ENCODE measurements at regions not wholly inside any gene's neighbourhood (a gene's known extent, or its start where the extent isn't known, plus 50 kb on each side); places are given as distances from the start of the nearest gene placed in this dataset.
"Not testable (repeated sequence)": the region's sequence is repeated elsewhere in the genome, so short reads cannot be mapped to it uniquely, and the experiment has no call there.

DNA sequence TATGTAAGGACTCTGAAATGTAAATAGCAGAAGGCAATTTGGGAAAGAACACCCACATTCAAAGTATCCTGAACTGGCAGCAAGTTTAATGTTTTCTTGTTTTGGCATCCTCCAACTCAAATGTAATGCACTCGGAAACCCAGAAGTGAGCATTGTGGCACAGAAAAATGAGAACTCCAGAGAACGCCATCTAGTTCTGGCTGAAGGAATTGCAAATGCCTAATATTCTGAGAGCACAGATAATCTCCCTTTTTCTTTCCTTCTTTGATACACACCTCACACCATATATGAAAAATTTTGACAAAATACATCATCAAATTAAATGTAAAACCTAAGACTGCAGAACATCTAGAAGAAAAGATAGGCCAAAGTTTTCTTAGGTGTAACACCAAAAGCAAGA lies 52.1 kb downstream of the PWWP3B start:
- no peaks in the 10 kb centered on the region for H3K9me3 Mint-ChIP-seq
- H3K36me3 Mint-ChIP-seq (ENCODE audit: low read depth), result no peaks in the 10 kb centered on the region
- H3K27me3 Mint-ChIP-seq, result no peaks in the 10 kb centered on the region
- H3K27ac Mint-ChIP-seq, result no peak overlapping the region
- ATAC-seq (replicated peaks), result no peak
- no peak overlapping the region for H3K4me3 Mint-ChIP-seq
- no peaks in the 10 kb centered on the region for H3K4me1 Mint-ChIP-seq

DNA sequence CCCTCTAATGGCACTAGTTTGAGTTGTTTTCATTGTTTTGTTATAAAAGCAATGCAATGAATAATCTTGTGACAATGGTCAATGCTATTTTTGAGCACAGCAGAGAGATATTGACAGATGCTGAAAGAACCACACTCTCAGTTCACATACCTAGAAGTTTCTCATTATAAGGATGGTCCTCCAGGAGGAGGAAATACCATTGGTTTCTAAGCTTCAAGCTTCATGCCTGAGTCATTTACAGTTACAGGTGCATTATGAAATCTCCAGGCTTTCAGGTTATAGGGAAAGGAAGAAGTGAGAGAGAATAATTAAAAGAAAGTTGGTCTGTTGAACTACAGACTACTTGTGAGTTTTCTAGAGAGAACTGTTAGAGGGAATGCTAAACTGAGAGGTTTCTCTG lies 75.3 kb downstream of the PWWP3B start:
- H3K36me3 Mint-ChIP-seq (ENCODE audit: low read depth), result no peaks in the 10 kb centered on the region
- no peak overlapping the region for H3K27ac Mint-ChIP-seq
- no peaks in the 10 kb centered on the region for H3K27me3 Mint-ChIP-seq
- no peaks in the 10 kb centered on the region for H3K4me1 Mint-ChIP-seq
- no peak overlapping the region for H3K4me3 Mint-ChIP-seq
- no peaks in the 10 kb centered on the region for H3K9me3 Mint-ChIP-seq
- ATAC-seq (replicated peaks), result no peak

DNA sequence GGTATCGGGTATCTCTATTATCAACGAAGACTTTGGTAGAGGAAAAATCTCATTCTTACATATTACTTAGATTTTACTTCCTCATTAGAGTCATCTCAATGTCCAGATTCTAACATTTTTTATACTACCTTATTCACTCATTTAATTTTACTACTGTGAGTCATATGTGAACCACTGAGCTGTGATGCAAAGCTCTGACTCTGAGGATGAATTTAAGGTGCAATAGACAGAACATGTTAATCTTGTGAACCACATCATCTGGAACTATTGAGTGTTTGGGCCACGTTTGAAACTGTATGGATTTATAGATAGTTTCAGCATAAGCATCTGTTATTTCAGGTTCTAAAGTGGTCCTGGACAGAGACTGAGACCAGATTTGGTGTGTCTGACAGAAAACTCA lies 78.4 kb downstream of the PWWP3B start:
- H3K9me3 Mint-ChIP-seq, result no peaks in the 10 kb centered on the region
- no peak overlapping the region for H3K27ac Mint-ChIP-seq
- H3K4me3 Mint-ChIP-seq, result no peak overlapping the region
- no peaks in the 10 kb centered on the region for H3K36me3 Mint-ChIP-seq (ENCODE audit: low read depth)
- H3K27me3 Mint-ChIP-seq, result no peaks in the 10 kb centered on the region
- ATAC-seq (replicated peaks), result no peak
- H3K4me1 Mint-ChIP-seq, result no peaks in the 10 kb centered on the region

DNA sequence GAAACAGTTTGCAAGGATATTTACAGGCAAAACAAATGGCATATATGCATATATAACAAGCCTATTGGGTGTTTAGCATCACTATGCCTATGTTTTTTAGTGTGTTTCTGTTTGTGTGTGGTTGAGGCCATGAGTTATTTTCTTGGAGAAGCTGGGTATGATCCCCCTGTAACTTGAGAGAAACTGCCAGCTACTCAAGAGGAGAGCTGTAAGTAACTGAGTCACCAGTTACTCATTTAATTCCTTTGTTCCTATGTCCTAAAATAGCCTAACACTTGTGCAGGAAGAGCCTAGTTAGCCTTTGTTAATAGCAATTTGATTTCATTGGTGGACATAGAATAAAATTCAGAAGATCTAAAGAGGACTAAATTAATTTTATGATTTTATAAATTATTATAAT lies 79.1 kb downstream of the PWWP3B start:
- H3K27me3 Mint-ChIP-seq, result no peaks in the 10 kb centered on the region
- no peak overlapping the region for H3K27ac Mint-ChIP-seq
- H3K4me3 Mint-ChIP-seq, result no peak overlapping the region
- ATAC-seq (replicated peaks), result no peak
- no peaks in the 10 kb centered on the region for H3K4me1 Mint-ChIP-seq
- H3K9me3 Mint-ChIP-seq, result no peaks in the 10 kb centered on the region
- H3K36me3 Mint-ChIP-seq (ENCODE audit: low read depth), result no peaks in the 10 kb centered on the region

DNA sequence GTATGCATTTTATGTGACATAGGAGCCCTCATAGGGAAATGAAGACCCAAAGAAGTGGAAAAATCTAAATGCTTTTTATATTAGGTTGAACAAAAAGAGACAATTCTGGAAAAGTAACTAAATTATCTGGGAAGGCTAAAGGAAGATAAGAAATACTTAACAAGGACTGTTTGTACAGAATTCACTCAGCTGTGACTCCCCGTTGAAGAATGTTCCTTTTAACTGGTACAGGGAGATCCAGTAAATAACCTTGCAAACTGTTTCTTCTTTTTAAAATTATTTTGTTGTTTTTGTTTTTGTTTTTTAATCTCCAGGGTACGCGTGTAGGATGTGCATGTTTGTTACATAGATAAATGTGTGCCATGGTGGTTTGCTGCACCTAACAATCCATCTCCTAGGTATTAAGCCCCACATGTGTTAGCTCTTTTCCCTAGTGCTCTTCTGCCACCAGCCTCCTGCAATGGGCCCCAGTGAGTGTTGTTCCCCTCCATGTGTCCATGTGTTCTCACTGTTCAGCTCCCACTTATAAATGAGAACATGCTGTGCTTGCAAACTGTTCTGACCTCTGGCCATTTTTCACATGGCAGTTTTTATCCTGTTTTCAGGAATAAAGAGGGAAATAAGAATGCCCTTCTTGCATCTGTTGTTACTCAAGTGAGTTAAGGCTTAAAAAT lies 81.7 kb downstream of the PWWP3B start:
- Mint-ChIP-seq H3K36me3 (ENCODE audit: low read depth) (no peaks in the 10 kb centered on the region), H3K9me3 (no peaks in the 10 kb centered on the region)

DNA sequence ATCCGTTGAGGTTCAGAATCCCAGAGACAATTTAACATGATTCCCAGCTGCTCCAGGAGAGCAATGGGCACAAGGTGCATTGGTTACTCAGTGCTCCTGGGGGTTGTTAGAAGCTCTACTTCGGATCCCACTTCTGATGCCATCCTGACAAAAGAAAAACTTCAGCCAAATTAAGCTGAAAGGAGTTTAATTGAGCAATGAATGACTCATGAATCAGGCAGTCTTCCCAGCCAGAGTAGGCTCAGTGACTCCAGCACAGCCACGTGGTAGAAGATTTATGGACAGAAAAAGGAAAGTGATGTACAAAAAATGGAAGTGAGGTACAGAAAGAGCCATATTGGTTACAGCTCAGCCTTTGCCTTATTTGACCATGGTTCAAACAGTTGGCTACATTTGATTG lies 95.7 kb downstream of the PWWP3B start:
- no peak overlapping the region for H3K27ac Mint-ChIP-seq
- no peaks in the 10 kb centered on the region for H3K36me3 Mint-ChIP-seq (ENCODE audit: low read depth)
- ATAC-seq (replicated peaks), result no peak
- H3K4me1 Mint-ChIP-seq, result no peaks in the 10 kb centered on the region
- no peaks in the 10 kb centered on the region for H3K27me3 Mint-ChIP-seq
- H3K4me3 Mint-ChIP-seq, result no peak overlapping the region
- H3K9me3 Mint-ChIP-seq, result no peaks in the 10 kb centered on the region

More for the DNA sequence above, 81.7 kb downstream of the PWWP3B start:
- Mint-ChIP-seq H3K4me1 (no peaks in the 10 kb centered on the region), H3K27ac (no peak overlapping the region), H3K27me3 (no peaks in the 10 kb centered on the region), H3K4me3 (no peak overlapping the region)
- ATAC-seq (replicated peaks), result no peak

DNA sequence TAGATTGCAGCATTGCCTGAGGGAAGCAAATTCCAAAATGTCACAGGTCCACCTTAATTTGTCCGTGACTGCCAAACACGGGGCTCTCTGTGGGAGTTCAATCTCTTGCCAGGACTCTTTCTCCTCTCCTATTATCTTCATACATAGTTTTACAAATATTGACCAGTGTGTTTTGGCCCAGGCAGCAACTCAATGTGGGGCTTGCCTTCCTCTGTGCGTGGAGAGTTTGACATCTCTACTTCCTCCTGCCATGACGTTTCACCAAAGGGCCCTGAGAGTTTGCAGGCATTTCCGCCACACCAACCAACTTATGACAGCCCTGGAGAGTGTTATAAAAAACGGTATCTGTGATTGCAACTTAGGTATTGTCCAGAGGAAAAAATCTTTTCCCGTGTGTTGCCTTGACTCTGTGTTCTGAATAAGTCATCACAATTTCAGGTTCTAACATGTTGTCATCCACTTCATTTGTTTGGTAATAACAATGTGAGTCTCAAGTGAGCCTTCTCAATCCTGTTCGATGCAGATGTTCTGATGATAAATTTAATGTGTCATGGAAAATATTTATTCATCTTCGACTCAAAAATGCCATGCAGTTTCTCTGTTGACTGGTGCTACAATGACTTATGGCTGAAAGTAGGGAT lies 106.0 kb downstream of the PWWP3B start:
- ATAC-seq (replicated peaks); H3K36me3 Mint-ChIP-seq (ENCODE audit: low read depth); H3K4me3 Mint-ChIP-seq; H3K9me3 Mint-ChIP-seq; H3K27ac Mint-ChIP-seq; H3K4me1 Mint-ChIP-seq; H3K27me3 Mint-ChIP-seq: not testable (repeated sequence)

DNA sequence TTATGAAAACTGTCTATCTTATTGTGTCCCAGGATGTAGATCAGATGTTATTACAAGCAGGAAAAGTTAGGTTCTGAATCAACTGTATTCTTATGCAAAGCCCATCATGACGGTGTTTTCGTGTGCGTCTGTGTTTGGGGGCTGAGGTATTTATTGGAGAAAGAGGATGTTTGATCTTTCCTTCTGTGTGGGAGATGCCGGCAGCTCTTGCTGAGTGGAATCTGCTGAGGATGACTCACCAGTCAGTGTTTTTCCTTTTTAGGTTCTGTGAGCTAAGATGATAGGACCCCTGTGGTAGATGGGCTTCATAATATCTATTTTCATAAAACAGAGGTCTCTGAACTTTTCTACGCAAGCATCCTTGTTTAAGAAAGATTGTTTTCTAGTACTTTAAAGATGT lies 107.1 kb downstream of the PWWP3B start:
- not testable (repeated sequence) for H3K4me3 Mint-ChIP-seq; H3K27me3 Mint-ChIP-seq; H3K27ac Mint-ChIP-seq; H3K4me1 Mint-ChIP-seq; H3K9me3 Mint-ChIP-seq; ATAC-seq (replicated peaks); H3K36me3 Mint-ChIP-seq (ENCODE audit: low read depth)

DNA sequence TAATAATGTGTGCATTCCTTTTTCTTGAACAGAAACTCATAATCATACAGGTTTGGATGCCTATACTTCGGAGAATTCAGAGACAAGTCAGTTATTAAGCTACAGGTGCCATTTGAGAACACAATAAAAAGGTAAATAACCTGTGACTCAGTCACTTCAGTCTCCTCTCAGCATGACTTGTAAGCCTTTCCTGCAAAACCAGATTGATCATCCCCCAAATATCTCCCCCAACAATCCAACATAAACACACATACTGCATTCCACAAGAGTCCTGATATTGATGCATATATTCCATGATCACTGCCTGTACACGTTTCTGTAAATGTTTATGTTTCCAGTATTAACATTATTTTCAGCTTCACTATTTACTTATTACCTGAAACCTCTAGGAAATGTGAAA lies 110.8 kb downstream of the PWWP3B start:
- H3K4me1 Mint-ChIP-seq, result no peaks in the 10 kb centered on the region
- H3K4me3 Mint-ChIP-seq, result no peak overlapping the region
- H3K27ac Mint-ChIP-seq, result no peak overlapping the region
- H3K27me3 Mint-ChIP-seq, result no peaks in the 10 kb centered on the region
- no peaks in the 10 kb centered on the region for H3K9me3 Mint-ChIP-seq
- no peak for ATAC-seq (replicated peaks)
- no peaks in the 10 kb centered on the region for H3K36me3 Mint-ChIP-seq (ENCODE audit: low read depth)

DNA sequence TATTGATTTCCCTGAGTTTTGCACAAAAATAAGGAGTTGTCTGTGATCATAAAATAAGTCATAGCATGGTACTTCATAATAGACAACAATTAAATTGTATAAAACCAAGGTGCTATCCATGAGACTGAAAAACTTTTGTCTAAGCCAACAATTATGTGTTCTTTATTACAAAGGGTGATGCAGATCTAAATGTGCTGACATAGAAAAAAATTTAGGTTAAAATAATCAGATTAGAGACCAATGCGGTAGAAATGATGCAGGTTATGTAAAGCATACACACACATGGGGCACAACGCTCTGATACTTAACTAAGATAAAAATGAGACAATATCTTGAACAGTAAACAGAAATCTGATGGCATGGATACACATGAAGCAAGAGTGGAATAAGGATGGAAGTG lies 113.3 kb downstream of the PWWP3B start:
- no peak overlapping the region for H3K27ac Mint-ChIP-seq
- H3K36me3 Mint-ChIP-seq (ENCODE audit: low read depth), result no peaks in the 10 kb centered on the region
- H3K27me3 Mint-ChIP-seq, result no peaks in the 10 kb centered on the region
- no peak overlapping the region for H3K4me3 Mint-ChIP-seq
- ATAC-seq (replicated peaks), result no peak
- no peaks in the 10 kb centered on the region for H3K4me1 Mint-ChIP-seq
- no peaks in the 10 kb centered on the region for H3K9me3 Mint-ChIP-seq

DNA sequence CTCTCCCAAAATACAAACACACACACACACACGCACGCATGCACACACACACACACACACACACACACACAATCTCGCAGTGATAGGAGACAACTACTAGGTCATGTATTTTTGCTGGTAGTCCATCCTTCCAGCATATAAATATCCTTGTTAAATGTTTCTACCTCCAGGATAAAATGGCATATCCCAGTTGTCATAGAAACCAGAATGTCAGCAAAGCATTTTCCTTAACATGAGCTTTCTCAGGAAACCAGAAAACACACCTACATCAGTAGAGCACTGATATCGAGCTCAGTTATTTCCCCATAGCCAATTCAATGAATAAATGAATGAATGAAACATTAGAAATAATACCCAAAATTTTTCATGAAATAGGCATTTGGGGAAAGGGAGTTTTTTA lies 115.7 kb downstream of the PWWP3B start:
- Mint-ChIP-seq H3K27me3 (no peaks in the 10 kb centered on the region), H3K27ac (no peak overlapping the region), H3K36me3 (ENCODE audit: low read depth) (no peaks in the 10 kb centered on the region), H3K4me3 (no peak overlapping the region), H3K9me3 (no peaks in the 10 kb centered on the region), H3K4me1 (no peaks in the 10 kb centered on the region)
- no peak for ATAC-seq (replicated peaks)

DNA sequence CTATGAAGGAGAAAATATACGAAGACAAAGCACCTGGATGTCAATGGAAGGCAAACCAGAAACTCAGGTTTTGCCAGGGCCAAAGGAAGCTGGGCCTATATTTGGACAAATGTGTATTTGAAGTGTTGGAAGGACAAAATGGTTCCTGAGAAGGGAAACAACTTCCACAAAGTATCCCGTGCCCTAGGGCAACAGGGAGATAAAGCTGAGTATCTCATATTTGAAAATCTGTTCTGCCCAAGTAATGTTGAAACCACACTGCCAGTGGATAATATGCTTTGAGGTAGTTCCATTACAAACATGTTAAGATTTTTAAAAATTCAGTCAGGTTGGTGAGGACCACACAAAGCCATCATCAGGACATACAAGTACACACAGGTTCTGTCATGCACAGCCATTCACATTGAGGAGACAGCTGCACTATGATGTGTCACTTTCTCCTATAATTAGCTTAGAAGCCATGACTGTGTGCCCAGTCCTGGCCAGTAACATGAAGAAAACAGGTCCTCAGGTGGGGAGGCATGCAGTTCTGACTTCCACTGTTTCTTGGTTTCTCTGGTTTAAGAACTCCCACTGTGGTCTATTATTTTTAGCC lies 116.4 kb downstream of the PWWP3B start:
- ATAC-seq (replicated peaks), result no peak
- Mint-ChIP-seq H3K4me1 (no peaks in the 10 kb centered on the region), H3K36me3 (ENCODE audit: low read depth) (no peaks in the 10 kb centered on the region), H3K9me3 (no peaks in the 10 kb centered on the region), H3K27me3 (no peaks in the 10 kb centered on the region), H3K4me3 (no peak overlapping the region), H3K27ac (no peak overlapping the region)

DNA sequence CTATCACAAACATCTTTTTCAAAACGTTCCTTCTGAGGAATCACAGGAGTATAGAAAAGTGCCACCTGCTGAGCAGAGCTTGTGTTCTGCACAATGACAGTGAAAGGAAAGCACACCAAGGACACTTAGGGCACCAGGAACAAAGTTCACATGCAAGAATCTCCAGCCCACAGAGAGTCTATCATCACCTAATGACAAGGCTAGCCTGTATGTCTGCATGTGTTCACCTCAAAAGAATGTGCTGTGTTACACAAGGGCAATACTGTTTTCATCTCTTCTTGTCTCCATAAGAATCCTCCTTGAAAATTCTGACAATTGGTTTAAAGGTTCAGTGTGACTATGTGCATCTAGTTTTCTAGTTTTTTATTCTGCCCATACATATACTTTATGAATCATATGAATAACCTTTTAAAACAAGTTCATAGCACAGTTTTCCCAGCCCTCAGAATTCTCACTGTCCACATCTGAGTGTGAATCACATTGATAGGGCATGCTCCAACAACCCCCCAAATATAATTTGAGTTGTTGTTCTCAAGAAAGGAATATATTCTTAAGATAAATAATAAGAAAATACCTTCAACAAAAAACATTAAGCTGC lies 118.0 kb downstream of the PWWP3B start:
- no peaks in the 10 kb centered on the region for H3K27me3 Mint-ChIP-seq
- no peak overlapping the region for H3K4me3 Mint-ChIP-seq
- no peak for ATAC-seq (replicated peaks)
- H3K36me3 Mint-ChIP-seq (ENCODE audit: low read depth), result no peaks in the 10 kb centered on the region
- H3K27ac Mint-ChIP-seq, result no peak overlapping the region
- H3K4me1 Mint-ChIP-seq, result no peaks in the 10 kb centered on the region
- no peaks in the 10 kb centered on the region for H3K9me3 Mint-ChIP-seq

DNA sequence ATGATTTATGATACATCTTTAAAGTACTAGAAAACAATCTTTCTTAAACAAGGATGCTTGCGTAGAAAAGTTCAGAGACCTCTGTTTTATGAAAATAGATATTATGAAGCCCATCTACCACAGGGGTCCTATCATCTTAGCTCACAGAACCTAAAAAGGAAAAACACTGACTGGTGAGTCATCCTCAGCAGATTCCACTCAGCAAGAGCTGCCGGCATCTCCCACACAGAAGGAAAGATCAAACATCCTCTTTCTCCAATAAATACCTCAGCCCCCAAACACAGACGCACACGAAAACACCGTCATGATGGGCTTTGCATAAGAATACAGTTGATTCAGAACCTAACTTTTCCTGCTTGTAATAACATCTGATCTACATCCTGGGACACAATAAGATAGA lies 122.7 kb downstream of the PWWP3B start:
- not testable (repeated sequence) for H3K4me1 Mint-ChIP-seq; H3K9me3 Mint-ChIP-seq; H3K27ac Mint-ChIP-seq; H3K27me3 Mint-ChIP-seq; ATAC-seq (replicated peaks); H3K4me3 Mint-ChIP-seq; H3K36me3 Mint-ChIP-seq (ENCODE audit: low read depth)

DNA sequence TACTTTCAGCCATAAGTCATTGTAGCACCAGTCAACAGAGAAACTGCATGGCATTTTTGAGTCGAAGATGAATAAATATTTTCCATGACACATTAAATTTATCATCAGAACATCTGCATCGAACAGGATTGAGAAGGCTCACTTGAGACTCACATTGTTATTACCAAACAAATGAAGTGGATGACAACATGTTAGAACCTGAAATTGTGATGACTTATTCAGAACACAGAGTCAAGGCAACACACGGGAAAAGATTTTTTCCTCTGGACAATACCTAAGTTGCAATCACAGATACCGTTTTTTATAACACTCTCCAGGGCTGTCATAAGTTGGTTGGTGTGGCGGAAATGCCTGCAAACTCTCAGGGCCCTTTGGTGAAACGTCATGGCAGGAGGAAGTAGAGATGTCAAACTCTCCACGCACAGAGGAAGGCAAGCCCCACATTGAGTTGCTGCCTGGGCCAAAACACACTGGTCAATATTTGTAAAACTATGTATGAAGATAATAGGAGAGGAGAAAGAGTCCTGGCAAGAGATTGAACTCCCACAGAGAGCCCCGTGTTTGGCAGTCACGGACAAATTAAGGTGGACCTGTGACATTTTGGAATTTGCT lies 123.8 kb downstream of the PWWP3B start:
- not testable (repeated sequence) for H3K9me3 Mint-ChIP-seq; H3K4me1 Mint-ChIP-seq; H3K27ac Mint-ChIP-seq; ATAC-seq (replicated peaks); H3K27me3 Mint-ChIP-seq; H3K4me3 Mint-ChIP-seq; H3K36me3 Mint-ChIP-seq (ENCODE audit: low read depth)

All from activated T-helper 17 cell treated with anti-CD3 and anti-CD28 coated beads, Interleukin-2, amount 50 U/mL, for 72 hours (primary cell).